GM19023 (cell line): ENCODE measurements at regions not wholly inside any gene's neighbourhood (a gene's known extent, or its start where the extent isn't known, plus 50 kb on each side); places are given as distances from the start of the nearest gene placed in this dataset.

ENCODE experiments used
- ATAC-seq: cut with Tn5 transposase; IDR thresholded peaks from one replicate; pipeline ENCODE4 v1.9.1; 2021; ENCODE audit warnings: mild to moderate bottlenecking, moderate library complexity; ENCODE audit not compliant: unreplicated experiment

- ATAC-seq: no peak
These were observed 782.8 kb upstream of the ACO1 start for GRCh38 chr9:31601666-31602065.

GRCh38 chr9:31604531-31604930 lies 779.9 kb upstream of the ACO1 start:
- ATAC-seq: no peak

- ATAC-seq: no peak
These were observed 779.3 kb upstream of the ACO1 start for GRCh38 chr9:31605164-31605563.

DNA sequence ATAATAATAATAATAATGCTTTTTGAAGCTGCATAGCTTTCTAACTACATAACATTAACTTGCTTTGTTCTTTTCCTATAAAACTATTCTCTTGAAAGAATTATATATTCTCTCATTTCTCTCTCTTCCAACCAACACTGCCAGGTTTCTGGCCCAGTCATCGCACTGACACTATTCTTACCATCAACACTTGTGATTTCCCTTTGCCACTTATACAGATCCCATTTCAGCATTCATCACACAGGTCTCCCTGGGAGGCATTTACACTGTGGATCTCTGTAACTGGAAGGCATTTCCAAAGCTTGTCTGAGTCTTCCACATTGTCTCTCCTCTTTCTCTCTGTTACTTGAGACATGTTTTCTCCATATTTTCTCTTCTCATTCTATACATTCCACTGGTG lies 777.8 kb upstream of the ACO1 start:
- ATAC-seq: no peak

DNA sequence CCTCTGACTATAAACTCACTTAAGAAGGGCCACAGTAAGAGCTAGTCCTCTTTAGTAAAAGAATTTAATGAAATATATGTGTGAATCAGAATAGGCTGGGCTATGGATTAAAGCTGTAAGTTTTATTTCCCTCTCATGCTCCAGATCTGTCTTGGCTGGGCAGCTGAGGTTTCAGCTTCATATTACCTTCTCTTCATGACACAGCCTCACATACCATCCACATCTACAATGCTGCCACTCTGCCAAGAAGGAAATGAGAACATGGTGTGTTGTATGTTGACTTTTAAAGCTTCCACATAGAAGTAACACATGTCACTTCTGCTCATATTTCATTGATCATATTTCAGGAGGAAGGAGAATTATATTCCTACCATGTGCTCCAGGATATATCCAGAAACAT lies 776.0 kb upstream of the ACO1 start:
- ATAC-seq: no peak

DNA sequence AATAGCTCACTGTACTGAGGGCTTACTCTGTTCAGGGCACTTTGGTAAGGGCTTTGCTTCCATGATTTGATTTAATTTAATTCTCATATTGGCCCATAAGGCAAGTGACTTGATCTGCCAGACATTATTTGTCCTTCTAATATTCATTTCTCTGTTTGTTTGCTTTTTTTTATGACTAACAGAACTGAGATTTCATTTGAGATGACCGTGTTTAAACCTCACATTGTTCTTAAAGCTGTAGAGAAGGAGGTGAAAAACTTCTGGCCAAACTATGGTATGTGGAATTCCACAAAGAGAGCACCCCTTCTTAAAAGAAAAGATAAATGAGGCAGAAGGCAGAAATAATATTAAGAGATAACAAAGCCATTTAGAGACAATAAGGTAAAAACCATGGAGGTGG lies 775.6 kb upstream of the ACO1 start:
- ATAC-seq: no peak

- ATAC-seq: no peak
These were observed 772.0 kb upstream of the ACO1 start for GRCh38 chr9:31612336-31613030.

GRCh38 chr9:31615966-31616365 lies 768.5 kb upstream of the ACO1 start:
- no peak for ATAC-seq

DNA sequence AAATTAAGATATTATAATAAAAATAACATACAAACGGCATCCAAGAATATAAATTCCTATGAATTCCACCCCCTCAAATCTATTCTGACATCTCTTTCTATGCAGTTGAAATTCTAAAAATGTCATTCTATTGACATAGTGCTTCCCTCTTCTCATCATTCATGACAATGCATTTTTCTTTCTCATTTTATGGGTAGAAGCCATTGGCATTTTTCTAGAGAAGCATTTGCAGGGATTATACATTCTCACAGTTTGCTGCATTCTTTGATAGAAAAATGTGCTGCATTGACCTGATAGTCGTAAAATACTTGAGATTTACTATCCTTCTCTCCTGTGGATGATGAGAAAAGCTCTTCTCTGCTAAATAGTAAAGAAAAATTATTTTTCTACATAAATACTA lies 760.9 kb upstream of the ACO1 start:
- no peak for ATAC-seq

DNA sequence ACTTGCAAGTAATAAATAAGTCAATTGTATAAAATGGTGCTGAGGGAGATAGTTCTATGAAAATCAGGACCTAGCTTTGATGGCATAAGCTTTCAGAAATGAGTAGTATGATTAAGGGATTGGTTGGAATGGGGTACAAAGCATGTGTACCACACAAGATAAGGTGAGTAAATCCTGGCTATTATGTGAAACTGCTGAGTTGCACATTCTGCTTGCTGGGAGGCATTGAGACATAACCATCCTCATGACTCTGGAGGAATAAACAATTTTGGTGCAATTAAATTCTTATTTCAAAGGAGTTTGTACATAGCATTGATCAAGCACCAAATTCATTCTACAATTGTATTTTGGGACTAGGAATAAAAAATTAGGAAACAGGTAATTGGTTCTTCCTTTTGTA lies 755.2 kb upstream of the ACO1 start:
- no peak for ATAC-seq

- ATAC-seq: no peak
These were observed 747.2 kb upstream of the ACO1 start for GRCh38 chr9:31637265-31637664.

DNA sequence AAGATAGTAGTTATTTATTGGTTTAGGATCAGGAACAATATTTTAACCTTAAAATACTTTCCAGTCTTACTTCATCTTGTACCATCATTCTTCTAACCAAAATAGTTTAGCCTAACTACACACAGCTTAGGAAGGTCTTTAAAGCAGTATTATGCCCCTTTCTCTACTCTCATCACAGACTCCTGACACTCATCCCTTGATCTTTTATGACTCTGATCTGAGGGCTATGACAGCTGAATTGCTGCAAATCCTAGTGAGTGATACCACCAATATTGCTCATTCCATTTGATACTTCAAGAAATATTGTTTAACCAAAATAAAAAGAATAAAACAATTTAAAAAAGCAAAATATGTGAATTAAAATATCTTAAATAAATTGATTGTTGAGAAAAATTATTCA lies 746.6 kb upstream of the ACO1 start:
- ATAC-seq: no peak

DNA sequence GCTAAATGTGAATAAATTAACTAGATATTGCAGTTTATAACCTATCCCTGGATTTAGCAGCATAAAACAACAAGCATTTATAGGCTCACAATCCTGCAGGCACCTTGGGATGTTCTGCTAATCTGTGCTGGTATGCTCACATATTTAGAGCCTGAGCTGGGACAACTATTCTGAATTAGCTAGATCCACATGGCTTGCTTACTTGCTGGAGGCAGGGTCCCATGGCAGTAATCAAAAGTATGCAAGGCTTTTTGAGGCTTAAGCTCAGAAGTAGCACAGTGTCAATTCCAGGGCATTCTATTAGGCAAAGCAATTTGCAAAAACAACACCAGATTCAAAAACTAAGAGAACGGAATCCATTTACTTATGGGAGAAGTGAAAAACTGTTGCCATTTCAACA lies 745.0 kb upstream of the ACO1 start:
- no peak for ATAC-seq

- ATAC-seq: no peak
These were observed 715.1 kb upstream of the ACO1 start for GRCh38 chr9:31669311-31669710.

- ATAC-seq: no peak
These were observed 713.4 kb upstream of the ACO1 start for GRCh38 chr9:31671011-31671410.

DNA sequence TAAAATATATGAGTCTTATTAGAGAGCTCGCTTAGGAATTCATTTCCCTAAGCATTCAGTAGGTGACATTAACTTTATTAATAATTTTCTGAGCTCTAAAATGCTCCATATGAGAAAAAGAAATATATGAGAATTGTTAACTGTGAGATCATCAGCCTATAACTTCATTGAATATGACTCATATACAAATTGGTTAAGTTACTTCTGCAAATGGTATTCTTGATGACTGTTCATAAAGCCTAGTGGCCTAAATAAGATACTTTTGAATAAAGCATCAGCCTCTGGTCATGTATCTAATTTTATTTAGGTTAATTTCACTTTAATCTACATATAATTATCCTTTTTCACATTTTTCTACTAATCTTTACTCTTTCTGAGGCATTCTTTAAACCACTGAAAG lies 710.2 kb upstream of the ACO1 start:
- no peak for ATAC-seq

DNA sequence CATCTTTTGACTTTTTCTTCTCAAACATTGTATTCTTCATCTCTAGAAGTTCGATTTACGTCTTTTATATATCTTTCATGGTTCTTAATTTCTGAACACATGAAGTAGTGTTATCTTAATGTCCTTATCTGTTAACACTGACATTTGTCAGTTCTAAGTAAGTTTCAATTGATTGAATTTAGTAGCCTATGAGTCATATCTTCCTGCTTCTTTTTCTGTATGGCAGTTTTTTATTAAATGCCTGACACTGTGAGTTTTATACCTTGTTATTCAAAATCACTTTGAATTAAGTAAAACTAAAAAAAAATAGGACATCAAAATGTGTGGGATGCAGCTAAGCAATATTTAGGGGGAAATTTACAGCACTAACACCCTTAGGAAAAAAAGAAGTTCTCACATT lies 707.0 kb upstream of the ACO1 start:
- no peak for ATAC-seq

GRCh38 chr9:31677877-31678276 lies 706.6 kb upstream of the ACO1 start:
- ATAC-seq: no peak

- no peak for ATAC-seq
These were observed 701.3 kb upstream of the ACO1 start for GRCh38 chr9:31683116-31683515.

DNA sequence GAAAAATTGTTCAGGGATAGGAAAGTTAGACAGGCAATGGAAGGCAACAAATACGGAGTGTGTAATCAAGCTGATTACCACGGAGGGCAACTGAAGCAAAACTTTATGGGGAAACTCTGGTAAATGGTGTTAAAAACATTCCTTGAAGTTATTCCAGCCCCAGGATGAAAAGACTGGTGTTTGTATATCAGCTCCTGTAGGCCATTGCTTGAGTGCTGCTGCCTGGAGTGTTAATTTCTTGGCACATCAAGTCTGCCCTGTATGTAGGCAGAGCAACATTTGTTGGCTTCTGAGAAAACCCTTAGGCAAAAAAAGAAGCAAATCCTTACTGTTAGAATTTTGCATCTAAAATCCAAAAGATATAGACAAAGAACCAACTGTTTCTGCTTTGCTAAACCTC lies 686.5 kb upstream of the ACO1 start:
- no peak for ATAC-seq

DNA sequence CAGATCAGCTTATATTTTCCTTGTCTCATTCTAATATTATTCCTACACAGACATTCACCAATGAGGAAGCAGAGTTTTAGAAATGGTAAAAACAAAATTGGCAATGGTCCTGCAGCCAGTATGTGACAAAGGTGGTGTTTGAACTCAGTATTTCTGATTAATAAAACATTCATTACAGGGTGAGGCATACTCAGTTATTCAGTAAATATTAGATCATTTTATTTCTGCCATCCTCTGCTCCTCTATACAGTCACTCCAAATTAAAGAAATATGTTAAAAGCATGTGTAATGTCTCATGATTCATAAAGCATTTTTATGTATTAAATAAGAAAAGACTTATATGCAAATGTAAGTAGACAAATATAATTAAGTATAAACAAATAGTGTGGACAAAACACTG lies 684.6 kb upstream of the ACO1 start:
- ATAC-seq: no peak

GRCh38 chr9:31700252-31701045 lies 684.0 kb upstream of the ACO1 start:
- ATAC-seq: no peak

GRCh38 chr9:31702957-31703356 lies 681.5 kb upstream of the ACO1 start:
- ATAC-seq: no peak
